SK-N-SH treated with all-trans-retinoic acid at 6 μM for 48 hours (cell line): ENCODE measurements at regions not wholly inside any gene's neighbourhood (a gene's known extent, or its start where the extent isn't known, plus 50 kb on each side); places are given as distances from the start of the nearest gene placed in this dataset.

Experiments
- ATAC-seq: fragments of 200-7000 bp; cut with Tn5 transposase; 3 replicates; pipeline ENCODE4 v1.9.1; 2020; ENCODE audit warnings: mild to moderate bottlenecking, moderate library complexity
- ARNTL ChIP-seq: fragments of 450-650 bp; formaldehyde crosslinking; IDR thresholded peaks from 2 replicates; pipeline ENCODE4 v1.5.0; 2020; ENCODE audit warnings: low read depth, mild to moderate bottlenecking, moderate library complexity, borderline replicate concordance
- BACH2 ChIP-seq: fragments of 250-450 bp; sonication (Bioruptor Pico); IDR thresholded peaks from 2 replicates; pipeline ENCODE4 v1.9.0; 2021; ENCODE audit warnings: mild to moderate bottlenecking, borderline replicate concordance
- CREB5 ChIP-seq: fragments of 250-450 bp; sonication (Bioruptor Pico); IDR thresholded peaks from 2 replicates; pipeline ENCODE4 v1.5.1; 2020; ENCODE audit warnings: low read depth, mild to moderate bottlenecking, moderate library complexity
- CSRNP3 ChIP-seq: fragments of 250-450 bp; sonication (Bioruptor Pico); IDR thresholded peaks from 2 replicates; pipeline ENCODE4 v1.5.1; 2021; ENCODE audit warnings: mild to moderate bottlenecking, moderate library complexity
- ESRRG ChIP-seq: fragments of 250-450 bp; sonication (Bioruptor Pico); IDR thresholded peaks from 2 replicates; pipeline ENCODE4 v1.6.1; 2021; ENCODE audit warnings: mild to moderate bottlenecking
- GLIS3 ChIP-seq: fragments of 250-450 bp; sonication (Bioruptor Pico); IDR thresholded peaks from 2 replicates; pipeline ENCODE4 v1.5.0; 2020; ENCODE audit warnings: mild to moderate bottlenecking, moderate library complexity
- ISL1 ChIP-seq: fragments of 250-450 bp; sonication (Bioruptor Pico); IDR thresholded peaks from 2 replicates; pipeline ENCODE4 v2.1.2; 2022; ENCODE audit warnings: mild to moderate bottlenecking, moderate library complexity
- OSR1 ChIP-seq: fragments of 250-450 bp; sonication (Bioruptor Pico); IDR thresholded peaks from 2 replicates; pipeline ENCODE4 v1.8.0; 2022; ENCODE audit warnings: moderate library complexity, mild to moderate bottlenecking, inconsistent platforms
- PATZ1 ChIP-seq: fragments of 250-450 bp; sonication (Bioruptor Pico); IDR thresholded peaks from 2 replicates; pipeline ENCODE4 v1.8.0; 2020; ENCODE audit warnings: mild to moderate bottlenecking, moderate library complexity, borderline replicate concordance
- POU6F1 ChIP-seq: fragments of 250-450 bp; sonication (Bioruptor Pico); IDR thresholded peaks from 2 replicates; pipeline ENCODE4 v1.8.0; 2021; ENCODE audit warnings: low read depth, mild to moderate bottlenecking, moderate library complexity, borderline replicate concordance
- RARB ChIP-seq: fragments of 250-450 bp; sonication (Bioruptor Pico); IDR thresholded peaks from 2 replicates; pipeline ENCODE4 v1.8.0; 2021; ENCODE audit warnings: mild to moderate bottlenecking, moderate library complexity
- SNAI2 ChIP-seq: fragments of 250-450 bp; sonication (Bioruptor Pico); IDR thresholded peaks from 2 replicates; pipeline ENCODE4 v1.5.0; 2020; ENCODE audit warnings: mild to moderate bottlenecking, moderate library complexity
- TOX ChIP-seq: fragments of 250-450 bp; sonication (Bioruptor Pico); IDR thresholded peaks from 2 replicates; pipeline ENCODE4 v1.8.0; 2021; ENCODE audit warnings: mild to moderate bottlenecking, moderate library complexity, borderline replicate concordance
- TSHZ2 ChIP-seq: fragments of 250-450 bp; sonication (Bioruptor Pico); IDR thresholded peaks from 2 replicates; pipeline ENCODE4 v1.5.0; 2020; ENCODE audit warnings: mild to moderate bottlenecking, moderate library complexity
- ZC3H10 ChIP-seq: fragments of 250-450 bp; sonication (Bioruptor Pico); IDR thresholded peaks from 2 replicates; pipeline ENCODE4 v1.5.1; 2021; ENCODE audit warnings: mild to moderate bottlenecking, moderate library complexity
- ZFP30 ChIP-seq: fragments of 450-650 bp; formaldehyde crosslinking; IDR thresholded peaks from 2 replicates; pipeline ENCODE4 v1.5.0; 2022; ENCODE audit warnings: mild to moderate bottlenecking, moderate library complexity
- ZNF565 ChIP-seq: fragments of 450-650 bp; formaldehyde crosslinking; conservative IDR thresholded peaks from 2 replicates; pipeline ENCODE4 v1.5.0; 2020; ENCODE audit warnings: low read depth, mild to moderate bottlenecking, moderate library complexity
- ZNF8 ChIP-seq: fragments of 450-650 bp; formaldehyde crosslinking; IDR thresholded peaks from 2 replicates; pipeline ENCODE4 v1.5.0; 2020; ENCODE audit warnings: mild to moderate bottlenecking, moderate library complexity

GRCh38 chr2:118584062-118584749 lies 263.2 kb downstream of the EN1 start (continued):
- TF ChIP-seq OSR1 (CRISPR knock-in tag) (no peak), ESRRG (CRISPR knock-in tag) (no peak), ZFP30 (no peak), ZNF8 (CRISPR knock-in tag) (no peak), RARB (CRISPR knock-in tag) (no peak)

- no peak for ATAC-seq
Measured at GRCh38 chr2:118582058-118582457, 265.4 kb downstream of the EN1 start.

GRCh38 chr2:118580651-118581050 lies 266.8 kb downstream of the EN1 start:
- no peak for TF ChIP-seq SNAI2 (CRISPR knock-in tag)
- no peak for TF ChIP-seq PATZ1 (CRISPR knock-in tag)
- no peak for TF ChIP-seq ZNF8 (CRISPR knock-in tag)
- no peak for TF ChIP-seq CSRNP3
- TF ChIP-seq ZNF565 (CRISPR knock-in tag) = no peak
- TF ChIP-seq ZFP30 = no peak
- TF ChIP-seq RARB (CRISPR knock-in tag) = no peak
- TF ChIP-seq CREB5 (CRISPR knock-in tag) = no peak
- ATAC-seq = no peak

More at GRCh38 chr2:118582058-118582457, 265.4 kb downstream of the EN1 start:
- no peak for TF ChIP-seq ARNTL (CRISPR knock-in tag)
- no peak for TF ChIP-seq ISL1 (CRISPR knock-in tag)
- TF ChIP-seq TOX (CRISPR knock-in tag) = no peak
- TF ChIP-seq BACH2 = no peak
- TF ChIP-seq TSHZ2 (CRISPR knock-in tag) = no peak
- no peak for TF ChIP-seq ZC3H10
- no peak for TF ChIP-seq ZFP30
- no peak for TF ChIP-seq ZNF8 (CRISPR knock-in tag)
- TF ChIP-seq GLIS3 = no peak
- no peak for TF ChIP-seq ZNF565 (CRISPR knock-in tag)
- no peak for TF ChIP-seq RARB (CRISPR knock-in tag)
- TF ChIP-seq PATZ1 (CRISPR knock-in tag) = no peak
- TF ChIP-seq POU6F1 (CRISPR knock-in tag) = no peak
